ENCODE measurements at regions not wholly inside any gene's neighbourhood (a gene's known extent, or its start where the extent isn't known, plus 50 kb on each side); places are given as distances from the start of the nearest gene placed in this dataset.
"Not testable (repeated sequence)": the region's sequence is repeated elsewhere in the genome, so short reads cannot be mapped to it uniquely, and the experiment has no call there.

- intact Hi-C loops (cut with micrococcal nuclease): no loop called here
- Mint-ChIP-seq H3K9me3 (ENCODE audit: insufficient read depth) (no peaks in the 10 kb centered on the region), H3K27me3 (no peaks in the 10 kb centered on the region), H3K4me1 (no peaks in the 10 kb centered on the region), H3K27ac (no peak overlapping the region), H3K4me3 (no peak overlapping the region)
- no peaks in the 10 kb centered on the region for H3K79me2 ChIP-seq (ENCODE audit: control insufficient read depth, insufficient read depth, low read length)
- POLR2A ChIA-PET: no interaction called here
- H4K20me1 ChIP-seq (ENCODE audit: control insufficient read depth, insufficient read depth, low read length, poor library complexity, severe bottlenecking): no peaks in the 10 kb centered on the region
- H3K9me3 ChIP-seq (ENCODE audit: control extremely low read depth in 1 of 3, control insufficient read depth in 2 of 3, insufficient read depth in 1 of 3, low read length in 2 of 3): no peaks in the 10 kb centered on the region
- no peak overlapping the region for H2AFZ ChIP-seq (ENCODE audit: insufficient read depth, low read depth, low read length, poor library complexity, severe bottlenecking)
- H3K4me1 ChIP-seq (ENCODE audit: control insufficient read depth in 2 of 2, insufficient read depth in 2 of 2, low read length in 2 of 2): no peaks in the 10 kb centered on the region
- no peak overlapping the region for H3K4me2 ChIP-seq (replicated peaks; ENCODE audit: low read depth, low read length, poor library complexity, severe bottlenecking)
- no peak overlapping the region for H3K4me3 ChIP-seq (ENCODE audit: control extremely low read depth in 1 of 5, extremely low read depth in 1 of 5, insufficient read depth in 1 of 5, low read depth in 2 of 5, low read length in 4 of 5)
- no peak for TF ChIP-seq EZH2 (IDR thresholded peaks at IDR 0.05; ENCODE audit: borderline replicate concordance, insufficient read depth, low read depth, low read length, poor library complexity, severe bottlenecking)
- no CpG with 5 or more reads among the region's 1 CpG for WGBS (ENCODE audit: insufficient coverage)
- no peaks in the 10 kb centered on the region for H3K27me3 ChIP-seq (replicated peaks in 1 of 4; ENCODE audit: control extremely low read depth in 1 of 4, control insufficient read depth in 3 of 4, insufficient read depth in 4 of 4, low read length in 3 of 4)
- no peaks in the 10 kb centered on the region for H3K36me3 ChIP-seq (replicated peaks in 1 of 2; ENCODE audit: control extremely low read depth in 1 of 2, control insufficient read depth in 1 of 2, extremely low read depth in 1 of 2, insufficient read depth in 2 of 2, low read length in 1 of 2)
- no peak for DNase-seq
- CTCF ChIA-PET: no interaction called here
- ATAC-seq (ENCODE audit: low read depth): no peak
- H3K27ac ChIP-seq (ENCODE audit: low read length in 2 of 2): no peak overlapping the region
- no peak overlapping the region for H3K9ac ChIP-seq (ENCODE audit: low read length)
Observed at GRCh38 chr13:80497439-80497838, 156.5 kb upstream of the SPRY2 start.

GRCh38 chr13:80496721-80497397, 155.9 kb upstream of the SPRY2 start:
- H3K9me3 Mint-ChIP-seq (ENCODE audit: insufficient read depth): no peaks in the 10 kb centered on the region
- Histone ChIP-seq H3K79me2 (ENCODE audit: control insufficient read depth, insufficient read depth, low read length) (no peaks in the 10 kb centered on the region), H4K20me1 (ENCODE audit: control insufficient read depth, insufficient read depth, low read length, poor library complexity, severe bottlenecking) (no peaks in the 10 kb centered on the region), H3K27ac (ENCODE audit: low read length in 2 of 2) (no peak overlapping the region), H3K4me3 (ENCODE audit: control extremely low read depth in 1 of 5, extremely low read depth in 1 of 5, insufficient read depth in 1 of 5, low read depth in 2 of 5, low read length in 4 of 5) (no peak overlapping the region), H3K4me1 (ENCODE audit: control insufficient read depth in 2 of 2, insufficient read depth in 2 of 2, low read length in 2 of 2) (no peaks in the 10 kb centered on the region), H2AFZ (ENCODE audit: insufficient read depth, low read depth, low read length, poor library complexity, severe bottlenecking) (no peak overlapping the region), H3K27me3 (replicated peaks in 1 of 4; ENCODE audit: control extremely low read depth in 1 of 4, control insufficient read depth in 3 of 4, insufficient read depth in 4 of 4, low read length in 3 of 4) (no peaks in the 10 kb centered on the region), H3K4me2 (replicated peaks; ENCODE audit: low read depth, low read length, poor library complexity, severe bottlenecking) (no peak overlapping the region), H3K36me3 (replicated peaks in 1 of 2; ENCODE audit: control extremely low read depth in 1 of 2, control insufficient read depth in 1 of 2, extremely low read depth in 1 of 2, insufficient read depth in 2 of 2, low read length in 1 of 2) (no peaks in the 10 kb centered on the region), H3K9me3 (ENCODE audit: control extremely low read depth in 1 of 3, control insufficient read depth in 2 of 3, insufficient read depth in 1 of 3, low read length in 2 of 3) (no peaks in the 10 kb centered on the region), H3K9ac (ENCODE audit: low read length) (no peak overlapping the region)
- H3K4me1 Mint-ChIP-seq: no peaks in the 10 kb centered on the region
- no peak for TF ChIP-seq CTCF (IDR thresholded peaks at IDR 0.05)
- no peak for TF ChIP-seq EZH2 (IDR thresholded peaks at IDR 0.05; ENCODE audit: borderline replicate concordance, insufficient read depth, low read depth, low read length, poor library complexity, severe bottlenecking)
- H3K27ac Mint-ChIP-seq: no peak overlapping the region
- no peak overlapping the region for H3K4me3 Mint-ChIP-seq
- no CpG with 5 or more reads among the region's 5 CpGs for WGBS (ENCODE audit: insufficient coverage)
- DNase-seq (no peak), ATAC-seq (ENCODE audit: low read depth) (no peak)
- no peaks in the 10 kb centered on the region for H3K27me3 Mint-ChIP-seq
- ChIA-PET CTCF (no interaction called here), POLR2A (no interaction called here)
- intact Hi-C loops (cut with micrococcal nuclease): no loop called here

DNA sequence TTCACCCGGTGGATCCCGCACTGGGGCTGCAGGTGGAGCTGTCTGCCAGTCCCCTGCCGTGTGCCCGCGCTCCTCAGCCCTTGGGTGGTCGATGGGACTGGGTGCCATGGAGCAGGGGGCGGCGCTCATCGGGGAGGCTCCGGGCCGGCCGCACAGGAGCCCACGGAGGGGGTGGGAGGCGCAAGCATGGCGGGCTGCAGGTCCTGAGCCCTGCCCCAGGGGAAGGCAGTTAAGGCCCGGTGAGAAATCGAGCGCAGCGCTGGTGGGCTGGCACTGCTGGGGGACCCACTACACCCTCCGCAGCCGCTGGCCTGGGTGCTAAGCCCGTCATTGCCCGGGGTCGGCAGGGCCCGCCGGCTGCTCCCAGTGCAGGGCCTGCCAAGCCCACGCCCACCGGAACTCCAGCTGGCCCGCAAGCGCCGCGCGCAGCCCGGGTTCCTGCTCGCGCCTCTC, 149.6 kb upstream of the SPRY2 start:
- H3K9me3 Mint-ChIP-seq (ENCODE audit: insufficient read depth); H3K27ac Mint-ChIP-seq; H3K4me1 ChIP-seq (ENCODE audit: control insufficient read depth in 2 of 2, insufficient read depth in 2 of 2, low read length in 2 of 2); DNase-seq; H3K27me3 ChIP-seq (replicated peaks in 1 of 4; ENCODE audit: control extremely low read depth in 1 of 4, control insufficient read depth in 3 of 4, insufficient read depth in 4 of 4, low read length in 3 of 4); H3K4me1 Mint-ChIP-seq; H3K4me3 ChIP-seq (ENCODE audit: control extremely low read depth in 1 of 5, extremely low read depth in 1 of 5, insufficient read depth in 1 of 5, low read depth in 2 of 5, low read length in 4 of 5); intact Hi-C loops (cut with micrococcal nuclease); CTCF ChIA-PET; H3K36me3 ChIP-seq (replicated peaks in 1 of 2; ENCODE audit: control extremely low read depth in 1 of 2, control insufficient read depth in 1 of 2, extremely low read depth in 1 of 2, insufficient read depth in 2 of 2, low read length in 1 of 2); H3K4me3 Mint-ChIP-seq; H3K4me2 ChIP-seq (replicated peaks; ENCODE audit: low read depth, low read length, poor library complexity, severe bottlenecking); H3K79me2 ChIP-seq (ENCODE audit: control insufficient read depth, insufficient read depth, low read length); H3K9me3 ChIP-seq (ENCODE audit: control extremely low read depth in 1 of 3, control insufficient read depth in 2 of 3, insufficient read depth in 1 of 3, low read length in 2 of 3); H3K27me3 Mint-ChIP-seq; H3K9ac ChIP-seq (ENCODE audit: low read length); POLR2A ChIA-PET; H4K20me1 ChIP-seq (ENCODE audit: control insufficient read depth, insufficient read depth, low read length, poor library complexity, severe bottlenecking); ATAC-seq (ENCODE audit: low read depth); H2AFZ ChIP-seq (ENCODE audit: insufficient read depth, low read depth, low read length, poor library complexity, severe bottlenecking); H3K27ac ChIP-seq (ENCODE audit: low read length in 2 of 2): not testable (repeated sequence)
- WGBS (ENCODE audit: insufficient coverage): 93% methylated on average over 36 of the region's 36 CpGs
